ENCODE measurements at regions not wholly inside any gene's neighbourhood (a gene's known extent, or its start where the extent isn't known, plus 50 kb on each side); places are given as distances from the start of the nearest gene placed in this dataset.

DNA sequence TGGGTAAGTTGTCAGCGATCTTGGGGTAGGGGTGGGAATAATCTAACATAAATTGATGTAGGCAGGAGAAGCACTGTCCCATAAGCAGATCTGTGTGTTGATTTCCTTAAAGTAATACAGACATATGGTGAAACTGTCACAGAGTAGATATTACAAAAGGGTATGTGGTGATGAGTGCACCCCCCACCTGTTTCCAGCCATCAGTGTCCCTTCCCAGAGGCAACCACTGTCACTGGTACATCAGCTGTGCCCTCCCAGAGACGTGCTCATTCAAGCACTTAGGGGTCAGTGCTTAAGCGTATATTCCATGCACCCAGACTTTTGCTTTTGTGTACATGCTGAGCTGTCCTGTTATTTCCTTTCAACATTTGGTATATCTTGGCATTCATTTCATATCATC is 94.3 kb upstream of the PITX1 start:
- H3K27ac ChIP-seq = no peak overlapping the region
- H3K27me3 ChIP-seq = no peaks in the 10 kb centered on the region
- no peak overlapping the region for H3K4me3 ChIP-seq
- peaks cover 0 to 3% (median 0%) of the 10 kb centered on the region in 3 donors for H3K4me1 ChIP-seq
- no peaks in the 10 kb centered on the region for H3K36me3 ChIP-seq
- no peaks in the 10 kb centered on the region for H3K9me3 ChIP-seq
- WGBS, 2 donors (ENCODE audit: low coverage in 1 of 2) = 83 to 100% methylated on average over 2 of the region's 3 CpGs
- TF ChIP-seq EP300 (IDR thresholded peaks at IDR 0.05) (no peak), POLR2A (IDR thresholded peaks at IDR 0.05) (no peak), POLR2AphosphoS5 (IDR thresholded peaks at IDR 0.05) (no peak)
- TF ChIP-seq, protein P1, sequence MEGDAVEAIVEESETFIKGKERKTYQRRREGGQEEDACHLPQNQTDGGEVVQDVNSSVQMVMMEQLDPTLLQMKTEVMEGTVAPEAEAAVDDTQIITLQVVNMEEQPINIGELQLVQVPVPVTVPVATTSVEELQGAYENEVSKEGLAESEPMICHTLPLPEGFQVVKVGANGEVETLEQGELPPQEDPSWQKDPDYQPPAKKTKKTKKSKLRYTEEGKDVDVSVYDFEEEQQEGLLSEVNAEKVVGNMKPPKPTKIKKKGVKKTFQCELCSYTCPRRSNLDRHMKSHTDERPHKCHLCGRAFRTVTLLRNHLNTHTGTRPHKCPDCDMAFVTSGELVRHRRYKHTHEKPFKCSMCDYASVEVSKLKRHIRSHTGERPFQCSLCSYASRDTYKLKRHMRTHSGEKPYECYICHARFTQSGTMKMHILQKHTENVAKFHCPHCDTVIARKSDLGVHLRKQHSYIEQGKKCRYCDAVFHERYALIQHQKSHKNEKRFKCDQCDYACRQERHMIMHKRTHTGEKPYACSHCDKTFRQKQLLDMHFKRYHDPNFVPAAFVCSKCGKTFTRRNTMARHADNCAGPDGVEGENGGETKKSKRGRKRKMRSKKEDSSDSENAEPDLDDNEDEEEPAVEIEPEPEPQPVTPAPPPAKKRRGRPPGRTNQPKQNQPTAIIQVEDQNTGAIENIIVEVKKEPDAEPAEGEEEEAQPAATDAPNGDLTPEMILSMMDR (IDR thresholded peaks at IDR 0.05) = no peak
- ATAC-seq = no peak

DNA sequence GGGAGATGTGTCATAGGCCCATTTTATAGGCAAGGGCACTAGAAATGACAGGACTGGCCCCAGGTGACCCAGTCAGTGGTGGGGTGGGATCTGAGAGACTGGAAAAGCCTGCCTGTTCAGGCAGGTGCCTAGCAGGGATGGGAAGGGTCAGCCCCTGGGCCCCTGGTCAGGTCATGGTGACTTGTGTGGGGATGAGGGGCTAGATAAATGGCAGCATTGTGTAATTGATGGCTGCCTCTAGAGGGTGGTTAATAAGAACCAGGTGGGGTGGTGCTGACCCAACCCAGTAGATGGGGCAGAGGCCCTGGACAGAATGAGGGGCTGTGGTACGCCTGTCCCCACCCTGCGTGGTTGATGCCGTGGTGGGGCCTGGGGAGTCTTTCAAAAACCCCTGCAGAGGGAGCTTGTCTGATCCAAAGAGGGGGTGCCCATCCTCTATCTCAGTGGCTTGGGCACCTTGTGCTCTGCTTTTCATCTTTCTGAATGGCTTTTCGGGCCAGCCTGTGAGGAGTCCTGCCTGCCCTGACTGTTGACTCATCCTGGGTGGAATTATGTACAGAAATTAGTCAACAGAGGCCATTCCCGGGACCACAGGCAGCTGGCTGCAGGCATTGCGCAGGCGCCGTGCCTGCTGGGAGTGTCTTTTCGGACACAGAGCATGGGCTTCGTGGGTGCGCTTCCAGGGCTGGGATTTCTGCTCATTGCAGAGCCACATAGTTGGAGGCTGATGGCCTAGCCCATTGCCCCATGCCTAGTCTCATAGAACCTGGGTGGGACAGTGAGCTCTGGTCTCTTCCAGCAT is 93.6 kb upstream of the PITX1 start:
- ATAC-seq = peak; percentile 42
- WGBS, 2 donors (ENCODE audit: low coverage in 1 of 2) = 96% methylated on average over 3 of the region's 11 CpGs; no CpG with 5 or more reads in 1 of the 2 donors
- Histone ChIP-seq H3K27ac (no peak overlapping the region), H3K4me3 (no peak overlapping the region), H3K4me1 (peaks cover 0 to 3% (median 0%) of the 10 kb centered on the region in 3 donors), H3K9me3 (no peaks in the 10 kb centered on the region), H3K36me3 (no peaks in the 10 kb centered on the region), H3K27me3 (no peaks in the 10 kb centered on the region)
- TF ChIP-seq, protein P1 (IDR thresholded peaks at IDR 0.05) = no peak
- TF ChIP-seq POLR2A (IDR thresholded peaks at IDR 0.05) (no peak), EP300 (IDR thresholded peaks at IDR 0.05) (no peak), POLR2AphosphoS5 (IDR thresholded peaks at IDR 0.05) (no peak)

DNA sequence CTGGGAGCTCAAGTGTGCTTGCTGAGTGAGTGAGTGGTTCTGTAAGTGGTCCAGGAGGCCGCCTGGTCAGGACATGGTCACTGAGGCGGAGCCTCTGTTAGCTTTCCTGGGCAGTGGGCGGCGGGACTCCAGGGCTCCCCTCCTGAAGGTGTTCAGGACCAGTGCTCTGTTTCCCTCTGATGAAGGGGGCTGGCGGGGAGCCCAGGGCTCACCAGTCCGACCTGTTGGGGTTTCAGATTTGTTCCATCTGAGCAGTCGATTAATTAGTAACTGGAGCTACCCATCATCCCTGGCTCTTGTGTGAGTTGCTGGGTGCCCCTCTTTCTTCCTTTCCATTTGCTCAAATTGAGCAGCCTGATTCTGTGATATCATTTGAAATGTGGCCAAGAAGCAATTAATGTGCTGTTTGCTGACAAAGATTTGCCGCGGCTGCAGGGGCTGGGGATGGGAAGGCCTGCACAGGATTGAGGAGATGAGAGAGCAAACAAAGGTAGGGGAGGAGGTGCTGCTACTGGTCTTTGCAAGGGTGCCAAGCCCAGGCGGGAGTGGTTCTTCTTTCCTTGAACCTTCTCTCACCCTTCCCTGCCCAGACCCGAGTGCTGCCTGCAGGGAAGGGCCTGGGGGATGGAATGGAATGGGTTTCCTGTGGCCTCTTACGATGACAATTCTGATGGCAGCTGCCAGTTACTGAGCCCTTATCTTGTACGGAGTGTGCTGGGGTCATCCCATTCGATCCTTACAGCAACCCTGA is 92.8 kb upstream of the PITX1 start:
- peaks cover 0 to 3% (median 0%) of the 10 kb centered on the region in 3 donors for H3K4me1 ChIP-seq
- WGBS, 2 donors (ENCODE audit: low coverage in 1 of 2) = 81 to 100% methylated on average over 1 to 4 of the region's 14 CpGs
- no peaks in the 10 kb centered on the region for H3K27me3 ChIP-seq
- H3K4me3 ChIP-seq = no peak overlapping the region
- TF ChIP-seq, protein P1 (IDR thresholded peaks at IDR 0.05) = no peak
- no peak for TF ChIP-seq POLR2A (IDR thresholded peaks at IDR 0.05)
- TF ChIP-seq POLR2AphosphoS5 (IDR thresholded peaks at IDR 0.05) = no peak
- no peak for TF ChIP-seq EP300 (IDR thresholded peaks at IDR 0.05)
- H3K27ac ChIP-seq = no peak overlapping the region
- ATAC-seq = no peak
- no peaks in the 10 kb centered on the region for H3K9me3 ChIP-seq
- H3K36me3 ChIP-seq = no peaks in the 10 kb centered on the region

DNA sequence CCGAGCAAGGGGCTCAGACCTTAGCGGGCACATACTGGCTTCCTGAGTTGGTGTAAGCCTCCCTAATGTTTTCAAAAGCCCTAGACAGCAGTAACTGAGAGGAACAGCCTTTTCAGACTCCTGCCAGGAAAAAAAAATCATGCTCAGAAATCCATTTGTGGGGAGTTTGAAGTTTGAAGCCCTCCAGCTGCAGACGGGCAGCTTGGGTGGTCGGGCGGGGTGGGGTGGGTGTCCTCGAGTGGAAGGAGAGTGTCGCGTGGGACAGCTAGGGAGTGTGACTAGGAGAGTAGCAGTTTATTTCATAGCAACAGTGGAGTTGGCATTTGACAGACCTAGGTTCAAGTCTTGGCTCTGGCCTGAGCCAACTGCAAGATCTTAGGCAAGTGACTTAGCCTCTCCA is 90.7 kb upstream of the PITX1 start:
- WGBS, 2 donors (ENCODE audit: low coverage in 1 of 2) = no CpG with 5 or more reads among the region's 8 CpGs
- H3K4me1 ChIP-seq = peaks cover 0 to 3% (median 0%) of the 10 kb centered on the region in 3 donors
- ATAC-seq = no peak
- TF ChIP-seq POLR2AphosphoS5 (IDR thresholded peaks at IDR 0.05) (no peak), EP300 (IDR thresholded peaks at IDR 0.05) (no peak), POLR2A (IDR thresholded peaks at IDR 0.05) (no peak)
- TF ChIP-seq, protein P1 (IDR thresholded peaks at IDR 0.05) = no peak
- H3K9me3 ChIP-seq = no peaks in the 10 kb centered on the region
- no peak overlapping the region for H3K27ac ChIP-seq
- no peak overlapping the region for H3K4me3 ChIP-seq
- H3K36me3 ChIP-seq = no peaks in the 10 kb centered on the region
- H3K27me3 ChIP-seq = no peaks in the 10 kb centered on the region

Data from gastroesophageal sphincter (tissue), 4 donors.